ENCODE measurements at regions not wholly inside any gene's neighbourhood (a gene's known extent, or its start where the extent isn't known, plus 50 kb on each side); places are given as distances from the start of the nearest gene placed in this dataset.

- H4K20me1 ChIP-seq (replicated peaks; ENCODE audit: control insufficient read depth, insufficient read depth, low read length): no peaks in the 10 kb centered on the region
- no peak overlapping the region for H3K27ac ChIP-seq (ENCODE audit: extremely low read depth, low read depth, low read length)
- ATAC-seq (no peak), DNase-seq (ENCODE audit: extremely low read depth in 1 of 4, low spot score in 3 of 4) (no peak), FAIRE-seq (no peak)
- H3K27me3 ChIP-seq (ENCODE audit: control insufficient read depth in 2 of 2, insufficient read depth in 2 of 2, low read length in 2 of 2): no peaks in the 10 kb centered on the region
- no peak overlapping the region for H3K9ac ChIP-seq (ENCODE audit: insufficient read depth in 1 of 2, low read depth in 2 of 2, low read length in 2 of 2)
- TF ChIP-seq SRSF3 (IDR thresholded peaks at IDR 0.05; ENCODE audit: insufficient read depth, low read length) (no peak), ADNP (tag; IDR thresholded peaks at IDR 0.05) (no peak), TARDBP (IDR thresholded peaks at IDR 0.05) (no peak), MTA1 (IDR thresholded peaks at IDR 0.05; ENCODE audit: borderline replicate concordance) (no peak), ZBTB7A (IDR thresholded peaks at IDR 0.05; ENCODE audit: borderline replicate concordance, control insufficient read depth, low read depth, low read length) (no peak), RBM17 (IDR thresholded peaks at IDR 0.05; ENCODE audit: borderline replicate concordance, low read depth, low read length) (no peak), ZNF408 (CRISPR knock-in tag; IDR thresholded peaks at IDR 0.05; ENCODE audit: low read depth) (no peak), SOX6 (IDR thresholded peaks at IDR 0.05) (no peak), NFYB (IDR thresholded peaks at IDR 0.05; ENCODE audit: extremely low read depth, insufficient read length) (no peak), CC2D1A (IDR thresholded peaks at IDR 0.05) (no peak), BHLHE40 (IDR thresholded peaks at IDR 0.05; ENCODE audit: low read length) (no peak), GTF2F1 (IDR thresholded peaks at IDR 0.05; ENCODE audit: low read depth, low read length) (no peak), SPI1 (IDR thresholded peaks at IDR 0.05; ENCODE audit: borderline replicate concordance, low read depth, low read length) (no peak)
- TF ChIP-seq, protein P1, sequence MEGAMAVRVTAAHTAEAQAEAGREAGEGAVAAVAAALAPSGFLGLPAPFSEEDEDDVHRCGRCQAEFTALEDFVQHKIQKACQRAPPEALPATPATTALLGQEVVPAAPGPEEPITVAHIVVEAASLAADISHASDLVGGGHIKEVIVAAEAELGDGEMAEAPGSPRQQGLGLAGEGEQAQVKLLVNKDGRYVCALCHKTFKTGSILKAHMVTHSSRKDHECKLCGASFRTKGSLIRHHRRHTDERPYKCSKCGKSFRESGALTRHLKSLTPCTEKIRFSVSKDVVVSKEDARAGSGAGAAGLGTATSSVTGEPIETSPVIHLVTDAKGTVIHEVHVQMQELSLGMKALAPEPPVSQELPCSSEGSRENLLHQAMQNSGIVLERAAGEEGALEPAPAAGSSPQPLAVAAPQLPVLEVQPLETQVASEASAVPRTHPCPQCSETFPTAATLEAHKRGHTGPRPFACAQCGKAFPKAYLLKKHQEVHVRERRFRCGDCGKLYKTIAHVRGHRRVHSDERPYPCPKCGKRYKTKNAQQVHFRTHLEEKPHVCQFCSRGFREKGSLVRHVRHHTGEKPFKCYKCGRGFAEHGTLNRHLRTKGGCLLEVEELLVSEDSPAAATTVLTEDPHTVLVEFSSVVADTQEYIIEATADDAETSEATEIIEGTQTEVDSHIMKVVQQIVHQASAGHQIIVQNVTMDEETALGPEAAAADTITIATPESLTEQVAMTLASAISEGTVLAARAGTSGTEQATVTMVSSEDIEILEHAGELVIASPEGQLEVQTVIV (CRISPR knock-in tag; IDR thresholded peaks at IDR 0.05; ENCODE audit: borderline replicate concordance): no peak
- in situ Hi-C loops (cut with MboI) (no loop called here), intact Hi-C loops (cut with micrococcal nuclease) (no loop called here)
- H2AFZ ChIP-seq (ENCODE audit: low read depth, low read length): no peak overlapping the region
- H3K9me1 ChIP-seq (ENCODE audit: control insufficient read depth, insufficient read depth, low read length): no peaks in the 10 kb centered on the region
- no peaks in the 10 kb centered on the region for H3K36me3 ChIP-seq (ENCODE audit: control insufficient read depth, insufficient read depth, low read length)
- BruUV-seq (replicated peaks): no TSS peak
- no peaks in the 10 kb centered on the region for H3K79me2 ChIP-seq (ENCODE audit: control insufficient read depth, insufficient read depth, low read length)
- CTCF ChIA-PET (ENCODE audit: low intra/inter-chr PET ratio): no interaction called here
- no peak overlapping the region for H3K4me2 ChIP-seq (ENCODE audit: insufficient read depth, low read length)
- H3K9me3 ChIP-seq (replicated peaks; ENCODE audit: control insufficient read depth, insufficient read depth, low read depth, low read length): no peaks in the 10 kb centered on the region; the same call in 1 of the 2 replicates
- no peak overlapping the region for H3K4me3 ChIP-seq
- H3K4me1 ChIP-seq (replicated peaks in 1 of 2; ENCODE audit: control insufficient read depth in 2 of 2, insufficient read depth in 2 of 2, low read length in 2 of 2): no peaks in the 10 kb centered on the region
- POLR2A ChIA-PET: interaction anchor here (1.0 kb wide), 1 partner anchor 10 kb away, joined by 3 read pairs; no protein-coding TSS in a partner anchor
Observed at GRCh38 chr2:136211701-136212100, 93.8 kb upstream of the CXCR4 start.
